Endothelial cell of umbilical vein (primary cell): ENCODE measurements at regions not wholly inside any gene's neighbourhood (a gene's known extent, or its start where the extent isn't known, plus 50 kb on each side); places are given as distances from the start of the nearest gene placed in this dataset.

Experiments used
- BruUV-seq: library from RNA; stranded (reverse); fragments of 400-500 nt; replicated peaks from 2 replicates; lab custom pipeline; 2021; lab: Mats Ljungman, UMichigan
- CTCF ChIA-PET: fragments of 300-600, 350-600 bp; sonication (Branson Sonifier 250); formaldehyde crosslinking; loops from one replicate; lab custom pipeline; 2021; ENCODE audit warnings: antibody characterized with exemption, inconsistent platforms; lab: Charles Lee
- POLR2A ChIA-PET: fragments of 300-600, 350-600 bp; sonication (Branson Sonifier 250); formaldehyde crosslinking; loops from one replicate; lab custom pipeline; 2021; ENCODE audit warnings: antibody characterized with exemption, inconsistent platforms; lab: Charles Lee
- DNase-seq: peaks from one replicate; pipeline ENCODE4 v3.0.0-alpha.2; 2011; ENCODE audit warnings: low read depth, low spot score
- FAIRE-seq: peaks from 2 replicates; lab custom pipeline; 2011; peaks lifted over from hg19 to GRCh38; lab: Jason Lieb, UNC
- H2AFZ ChIP-seq: 2 replicates; pipeline ENCODE4 v1.6.0; 2012; ENCODE audit warnings: low read depth, low read length, control low read depth, inconsistent platforms
- H3K27ac ChIP-seq: 2 replicates; pipeline ENCODE4 v1.5.1; 2011; ENCODE audit warnings: low read depth, mild to moderate bottlenecking, control low read depth, low read length, moderate library complexity; ENCODE audit not compliant: insufficient read depth
- H3K27me3 ChIP-seq, 2 experiments: 2 replicates each; pipeline versions ENCODE4 v1.6.0 to v1.6.1; 2011; ENCODE audit warnings: low read length in 2 of 2, mixed read lengths in 1 of 2; ENCODE audit not compliant: control insufficient read depth in 2 of 2, insufficient read depth in 2 of 2
- H3K36me3 ChIP-seq, 2 experiments: 2 replicates in 1 of 2; 3 replicates in 1 of 2; pipeline ENCODE4 v1.5.1; 2011; ENCODE audit warnings: low read length in 2 of 2, mild to moderate bottlenecking in 1 of 2, moderate library complexity in 1 of 2; ENCODE audit not compliant: control insufficient read depth in 2 of 2, insufficient read depth in 2 of 2; ENCODE audit errors: extremely low read depth in 1 of 2
- H3K4me1 ChIP-seq: 3 replicates; pipeline ENCODE4 v1.5.1; 2011; ENCODE audit warnings: mild to moderate bottlenecking, low read length; ENCODE audit not compliant: control insufficient read depth, insufficient read depth; ENCODE audit errors: extremely low read depth
- H3K4me2 ChIP-seq: 2 replicates; pipeline ENCODE4 v1.6.1; 2011; ENCODE audit warnings: low read length, control low read depth, mixed read lengths; ENCODE audit not compliant: insufficient read depth
- H3K4me3 ChIP-seq, 3 experiments: fragments of 200-600 bp in 1 of 3; sonication (generic), shearing (Covaris generic) in 1 of 3; replicated peaks in 1 of 3; 2 replicates each; pipeline ENCODE4 v1.5.1; 2011 to 2016; ENCODE audit warnings: control low read depth in 3 of 3, low read length in 3 of 3, mild to moderate bottlenecking in 2 of 3, inconsistent platforms in 1 of 3, low read depth in 1 of 3, moderate library complexity in 1 of 3; ENCODE audit not compliant: insufficient read depth in 1 of 3
- H3K79me2 ChIP-seq: 2 replicates; pipeline ENCODE4 v1.6.0; 2012; ENCODE audit warnings: low read length, inconsistent platforms; ENCODE audit not compliant: control insufficient read depth, insufficient read depth
- H3K9ac ChIP-seq: replicated peaks from 2 replicates; pipeline ENCODE3; 2011; ENCODE audit warnings: low read length, control low read depth; ENCODE audit not compliant: insufficient read depth; ENCODE audit errors: extremely low read depth
- H3K9me1 ChIP-seq: replicated peaks from 3 replicates; pipeline ENCODE4 v1.6.0; 2011; ENCODE audit warnings: mild to moderate bottlenecking, low read length; ENCODE audit not compliant: control insufficient read depth, insufficient read depth; ENCODE audit errors: extremely low read depth
- H3K9me3 ChIP-seq: replicated peaks from 2 replicates; pipeline ENCODE4 v1.5.1; 2012; ENCODE audit warnings: low read length, inconsistent platforms; ENCODE audit not compliant: control insufficient read depth, insufficient read depth
- H4K20me1 ChIP-seq: replicated peaks from 2 replicates; pipeline ENCODE3; 2011; ENCODE audit warnings: mild to moderate bottlenecking, low read length; ENCODE audit not compliant: control insufficient read depth, insufficient read depth; ENCODE audit errors: extremely low read depth
- CTCF ChIP-seq, 2 donors: IDR thresholded peaks; 1 replicate in 1 of 2; 2 replicates in 1 of 2; pipeline ENCODE4 v1.5.1; 2011; ENCODE audit warnings: low read length in 2 of 2, mild to moderate bottlenecking in 2 of 2, moderate library complexity in 2 of 2, control low read depth in 1 of 2, inconsistent platforms in 1 of 2, low read depth in 1 of 2; ENCODE audit not compliant: insufficient read depth in 1 of 2; ENCODE audit errors: extremely low read depth in 1 of 2
- EZH2 ChIP-seq: IDR thresholded peaks from 2 replicates; pipeline ENCODE4 v1.6.1; 2012; ENCODE audit warnings: borderline replicate concordance, low read depth, mild to moderate bottlenecking, moderate library complexity, low read length, inconsistent platforms; ENCODE audit not compliant: severe bottlenecking
- FOS ChIP-seq: IDR thresholded peaks from 2 replicates; pipeline ENCODE4 v1.6.1; 2011; ENCODE audit warnings: mild to moderate bottlenecking, low read length, moderate library complexity, borderline replicate concordance; ENCODE audit not compliant: insufficient read depth
- GATA2 ChIP-seq: IDR thresholded peaks from 2 replicates; pipeline ENCODE4 v1.7.0; 2011; ENCODE audit warnings: low read depth, mild to moderate bottlenecking, moderate library complexity, mixed read lengths, low read length; ENCODE audit not compliant: insufficient read length, insufficient read depth
- JUN ChIP-seq: IDR thresholded peaks from 2 replicates; pipeline ENCODE4 v1.6.1; 2011; ENCODE audit warnings: borderline replicate concordance, low read depth; ENCODE audit not compliant: insufficient read length, insufficient read depth
- MAX ChIP-seq: IDR thresholded peaks from 2 replicates; pipeline ENCODE4 v1.6.1; 2011; ENCODE audit not compliant: insufficient read depth, insufficient read length
- MYC ChIP-seq: IDR thresholded peaks from one replicate; pipeline ENCODE4 v1.6.1; 2011; ENCODE audit warnings: mild to moderate bottlenecking, low read depth, low read length
- POLR2A ChIP-seq: IDR thresholded peaks from 2 replicates; pipeline ENCODE4 v1.6.1; 2012; ENCODE audit warnings: low read depth, mild to moderate bottlenecking, control low read depth, low read length
- POLR2AphosphoS5 ChIP-seq: IDR thresholded peaks from 2 replicates; pipeline ENCODE4 v1.6.1; 2012; ENCODE audit warnings: low read depth, mild to moderate bottlenecking, control low read depth, low read length, moderate library complexity; ENCODE audit not compliant: insufficient read depth
- dilution Hi-C: fragments of 300-500 bp; cut with MboI; formaldehyde crosslinking; loops from one replicate; pipeline ENCODE4 v1.15.0; 2019; ENCODE audit warnings: low sequenced_read_pairs; ENCODE audit not compliant: extremely low pct_ligation_motif_present
- intact Hi-C: fragments of 100-400 bp; cut with micrococcal nuclease; formaldehyde crosslinking; loops from one replicate; pipeline ENCODE4 v1.10.0; 2022

GRCh38 chr18:62460851-62461300 lies 61.9 kb upstream of the ZCCHC2 start:
- no peak for TF ChIP-seq MAX
- TF ChIP-seq JUN: no peak
- no peak for TF ChIP-seq POLR2A
- TF ChIP-seq GATA2: no peak
- no peak for TF ChIP-seq EZH2
- TF ChIP-seq MYC: no peak
- TF ChIP-seq POLR2AphosphoS5: no peak
- TF ChIP-seq CTCF (IDR thresholded peaks at IDR 0.05; ENCODE audit: extremely low read depth in 1 of 2, insufficient read depth in 1 of 2, low read depth in 1 of 2, low read length in 2 of 2): no peak
- TF ChIP-seq FOS: no peak
- no peaks in the 10 kb centered on the region for H3K9me3 ChIP-seq
- ChIA-PET CTCF (no interaction called here), POLR2A (no interaction called here)
- no peak overlapping the region for H3K4me3 ChIP-seq
- dilution Hi-C loops: no loop called here
- no peaks in the 10 kb centered on the region for H3K36me3 ChIP-seq
- no peak overlapping the region for H3K4me2 ChIP-seq
- H3K27me3 ChIP-seq: no peaks in the 10 kb centered on the region
- H3K4me1 ChIP-seq: no peaks in the 10 kb centered on the region
- no peaks in the 10 kb centered on the region for H3K9me1 ChIP-seq
- H3K27ac ChIP-seq: no peak overlapping the region
- no peaks in the 10 kb centered on the region for H4K20me1 ChIP-seq
- H3K9ac ChIP-seq: no peak overlapping the region
- no peak for FAIRE-seq
- no peaks in the 10 kb centered on the region for H3K79me2 ChIP-seq
- BruUV-seq: no TSS peak
- no peak overlapping the region for H2AFZ ChIP-seq
- DNase-seq: no peak
- intact Hi-C loops: no loop called here
